Left renal pelvis (tissue), 4 donors: ENCODE measurements at regions not wholly inside any gene's neighbourhood (a gene's known extent, or its start where the extent isn't known, plus 50 kb on each side); places are given as distances from the start of the nearest gene placed in this dataset.
"Not testable (repeated sequence)": the region's sequence is repeated elsewhere in the genome, so short reads cannot be mapped to it uniquely, and the experiment has no call there.

ENCODE experiments used
- DNase-seq, 4 donors: peaks; one replicate each; pipeline ENCODE4 v3.0.0-alpha.2; 2013; ENCODE audit warnings: low read depth in 4 of 4, low spot score in 3 of 4

DNA sequence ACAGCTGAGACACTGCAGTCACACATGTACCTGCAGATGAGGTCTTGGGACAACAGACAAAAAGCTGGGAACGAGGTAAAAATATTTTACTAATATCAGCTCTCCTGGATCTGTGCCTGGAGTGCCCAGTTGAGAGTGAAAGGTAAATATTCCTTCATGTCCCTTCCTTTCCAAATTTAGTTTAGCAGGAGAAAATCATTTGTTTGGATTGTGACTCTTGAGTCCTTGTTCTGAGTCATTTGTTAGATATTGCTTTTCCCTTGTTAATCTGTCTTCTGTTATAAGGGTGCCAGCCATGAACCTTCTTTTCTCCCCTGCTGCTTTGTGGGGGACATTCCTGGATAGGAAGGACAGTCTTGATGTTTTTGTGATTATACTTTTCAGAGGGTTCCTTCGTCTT, 329.2 kb downstream of the DSC3 start:
- DNase-seq = no peak

DNA sequence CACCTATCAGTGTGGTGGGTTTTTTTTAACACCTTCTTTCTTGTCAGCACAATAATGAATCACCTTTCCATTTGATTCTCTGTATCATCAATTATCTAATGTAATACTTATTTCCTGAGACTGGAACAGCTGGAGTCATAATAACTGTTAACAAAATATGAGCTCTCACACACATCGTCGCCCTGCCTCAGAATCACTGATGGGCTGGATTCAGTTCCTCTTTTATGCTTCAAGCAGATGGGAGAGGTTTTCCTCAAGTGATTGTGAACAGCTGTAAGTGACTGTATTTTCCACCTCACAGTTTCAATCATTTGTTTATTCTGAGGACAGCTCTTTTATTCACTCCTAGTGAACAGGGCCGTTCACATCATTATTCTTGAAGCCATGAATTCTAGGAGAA, 330.2 kb downstream of the DSC3 start:
- DNase-seq = no peak

DNA sequence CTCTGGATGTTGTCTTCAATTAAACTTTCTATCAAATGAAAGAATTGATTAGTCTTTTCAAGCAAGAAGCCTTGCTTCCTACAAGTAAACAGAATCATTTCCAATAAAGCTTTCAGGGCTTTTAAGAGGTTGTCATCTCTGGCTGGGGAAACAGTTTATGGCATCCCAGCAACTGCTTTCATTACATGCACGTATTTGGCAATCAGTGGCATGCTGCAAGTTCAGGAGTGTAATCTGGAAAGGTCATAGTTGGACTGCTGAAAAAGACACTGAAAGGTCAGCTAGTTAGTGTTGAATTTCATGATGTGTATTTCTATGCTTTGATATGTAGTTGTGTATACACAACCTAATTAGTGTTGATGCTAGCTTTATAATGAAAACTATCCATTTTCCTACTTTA, 332.9 kb downstream of the DSC3 start:
- no peak for DNase-seq

DNA sequence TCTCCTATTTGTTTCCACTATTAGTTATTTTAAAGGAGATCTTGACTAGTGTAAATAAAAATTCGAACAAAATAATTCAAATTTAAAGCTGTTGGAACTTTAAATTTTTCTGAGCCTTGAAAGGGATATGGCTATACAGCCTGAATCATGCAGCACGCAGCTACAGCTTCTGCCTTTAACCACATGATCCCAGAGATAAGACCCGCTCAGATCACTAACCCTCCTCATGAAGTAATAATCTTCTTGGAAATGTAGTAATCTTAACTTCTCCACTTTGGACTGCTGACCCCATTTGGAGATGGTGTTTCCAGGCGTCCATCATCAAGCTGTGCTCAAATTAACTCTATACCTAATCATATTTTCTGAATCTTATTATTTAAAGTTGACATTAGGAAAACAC, 336.6 kb downstream of the DSC3 start:
- DNase-seq = no peak

DNA sequence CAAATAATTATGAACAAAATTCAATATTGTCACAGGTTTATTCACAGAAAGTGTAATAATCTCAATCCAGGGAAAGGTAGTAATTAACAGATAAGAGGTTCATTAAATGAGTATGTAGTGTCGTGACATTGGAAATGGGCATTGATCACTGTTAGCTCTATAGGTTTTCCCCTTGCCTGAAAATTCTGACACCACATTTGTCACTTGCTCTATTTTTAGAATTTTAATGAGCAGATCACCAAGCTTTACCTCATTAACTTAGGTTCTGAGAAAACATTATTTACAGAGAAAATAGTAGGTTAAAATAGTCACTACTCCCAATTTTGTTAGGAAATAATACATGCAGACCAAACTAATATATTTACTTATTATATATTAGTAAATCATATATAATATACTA, 344.0 kb downstream of the DSC3 start:
- DNase-seq = no peak

DNA sequence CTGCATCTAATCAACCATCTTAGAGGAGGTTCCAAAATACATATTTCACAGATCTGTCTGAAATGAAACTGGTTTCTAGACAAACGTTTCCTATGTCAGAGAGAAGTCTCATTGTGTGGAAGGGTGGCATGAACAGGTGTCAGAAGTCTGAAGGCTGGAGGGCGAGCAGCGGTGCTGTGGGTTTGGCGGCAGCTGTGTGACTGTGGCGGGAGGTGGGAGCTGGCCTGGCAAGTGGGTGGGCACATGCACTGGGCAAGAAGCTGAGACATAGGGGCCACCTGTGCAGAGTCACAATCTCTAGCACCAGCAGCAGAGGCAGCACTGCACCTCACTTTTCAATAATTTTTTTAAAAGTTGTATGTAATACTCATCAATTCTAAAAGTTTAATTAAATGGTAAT, 346.3 kb downstream of the DSC3 start:
- no peak for DNase-seq

DNA sequence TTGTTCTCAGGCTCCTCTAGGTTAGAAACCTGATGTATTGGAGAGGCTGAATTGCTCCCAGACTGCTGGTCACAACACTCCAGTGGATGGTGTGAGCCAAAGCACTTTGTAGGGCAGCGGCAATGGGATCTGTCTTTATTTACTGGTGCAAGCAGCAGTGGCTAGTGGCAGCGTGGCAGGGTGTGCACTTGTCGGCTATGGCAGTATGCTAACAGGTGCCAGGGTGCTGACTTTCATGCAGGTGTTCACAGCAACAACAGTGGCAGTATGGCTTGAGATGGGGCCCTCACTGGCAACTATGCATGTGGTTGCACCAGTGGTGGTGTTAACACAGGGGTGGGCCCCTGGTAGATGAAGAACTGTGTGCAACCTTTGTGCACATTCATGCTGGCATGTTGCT, 347.8 kb downstream of the DSC3 start:
- no peak for DNase-seq

DNA sequence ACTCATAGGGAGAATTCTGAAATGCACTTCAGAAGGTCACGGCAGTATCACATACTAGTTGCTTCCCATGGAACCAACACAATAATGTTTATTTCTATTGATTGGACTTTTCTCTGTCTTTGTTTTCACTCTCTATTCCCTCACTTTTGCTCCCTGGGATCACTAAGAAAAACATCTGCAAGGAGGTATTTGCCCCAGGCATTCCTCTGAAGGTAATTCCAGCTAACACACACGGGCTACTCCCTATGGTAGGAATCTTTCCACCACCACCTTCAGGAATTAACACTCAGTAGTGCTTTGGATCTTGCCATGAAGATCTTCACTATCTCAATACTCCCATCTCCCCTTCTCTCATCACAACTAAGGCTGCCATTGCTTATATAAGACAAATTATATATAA, 353.3 kb downstream of the DSC3 start:
- DNase-seq = no peak

DNA sequence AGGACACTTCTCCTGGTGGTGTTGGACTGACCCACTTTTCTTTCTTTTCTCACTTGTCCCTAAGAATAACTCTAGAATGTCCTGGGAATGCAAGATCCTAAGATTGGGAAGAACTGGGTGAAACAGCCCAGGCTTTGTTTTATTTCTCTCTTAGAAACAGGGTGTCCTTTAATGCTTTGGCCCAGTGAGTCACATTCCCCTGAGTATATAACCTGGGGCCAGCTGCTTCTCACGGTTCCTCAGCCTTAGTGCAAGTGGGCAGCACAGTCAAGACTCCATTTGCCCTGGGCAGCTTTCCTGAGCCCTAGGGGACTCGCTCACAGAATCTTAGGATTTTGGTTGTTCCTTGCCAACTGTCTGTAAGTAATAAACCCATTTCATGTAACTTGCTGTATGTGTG, 355.0 kb downstream of the DSC3 start:
- DNase-seq = no peak

DNA sequence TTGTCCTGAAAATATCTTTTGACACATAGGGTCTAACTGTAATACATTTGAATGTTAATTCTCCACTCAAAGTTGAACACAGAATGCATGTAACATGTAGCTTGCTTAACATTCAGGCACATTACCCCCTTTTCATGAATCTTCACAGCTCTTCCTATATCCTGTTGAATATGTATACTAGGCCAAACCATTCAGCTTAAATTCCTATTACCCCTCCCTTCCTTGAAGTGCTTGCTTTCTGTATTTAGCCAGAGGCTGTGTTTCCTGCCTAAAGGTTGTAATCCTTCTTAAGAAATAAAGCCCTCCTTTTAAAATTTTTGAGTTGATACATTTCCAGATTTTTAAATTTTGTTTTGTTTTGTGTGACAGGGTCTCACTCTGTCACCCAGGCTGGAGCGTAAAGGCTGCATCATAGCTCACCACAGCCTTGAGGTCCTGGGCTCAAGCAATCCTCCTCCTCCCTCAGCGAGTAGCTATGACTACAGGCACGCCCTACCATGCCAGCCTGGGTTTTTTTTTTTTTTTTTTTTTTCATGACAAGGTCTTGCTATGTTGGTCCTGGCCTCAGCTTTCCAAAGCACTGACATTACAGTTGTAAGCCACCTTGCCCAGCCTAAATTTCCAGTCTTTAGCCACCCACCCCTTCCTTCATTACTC, 357.6 kb downstream of the DSC3 start:
- no peak for DNase-seq

DNA sequence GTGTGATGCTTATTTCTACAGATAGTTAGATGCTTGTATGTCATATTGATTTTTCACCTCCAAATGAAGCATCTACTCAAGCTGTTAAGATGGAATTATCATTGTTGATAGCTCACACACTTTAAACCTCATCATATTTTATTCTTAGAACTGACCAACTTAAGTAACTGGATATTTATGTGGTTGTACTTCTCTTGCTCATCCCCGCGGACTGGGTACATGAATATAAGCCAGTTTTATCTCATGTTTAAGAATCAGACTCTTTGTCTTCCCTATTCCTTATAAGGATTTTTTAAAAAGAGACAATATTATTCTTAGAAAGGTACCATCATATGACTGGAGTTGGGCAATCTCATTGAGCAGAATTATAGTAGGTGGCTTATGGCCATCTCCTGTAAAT, 358.7 kb downstream of the DSC3 start:
- DNase-seq = no peak

DNA sequence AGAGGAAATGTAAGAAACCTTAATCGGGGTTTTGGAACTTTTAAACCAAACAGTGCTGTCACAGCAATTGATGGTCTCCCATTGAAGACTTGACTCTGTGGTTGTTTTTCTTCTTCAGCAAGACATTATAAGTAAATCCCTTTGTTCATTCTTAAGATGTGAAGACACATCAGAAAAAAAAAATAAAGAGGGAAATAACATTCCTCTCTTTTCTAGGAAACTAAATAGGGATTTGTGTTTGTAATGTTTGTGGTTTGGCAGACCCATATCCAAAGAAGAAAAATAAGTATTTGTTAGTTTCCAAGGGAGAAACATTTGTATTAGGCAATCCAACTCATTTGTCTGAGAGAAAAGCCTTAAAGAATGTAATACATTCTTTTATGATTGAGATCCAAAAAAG, 359.9 kb downstream of the DSC3 start:
- no peak for DNase-seq

DNA sequence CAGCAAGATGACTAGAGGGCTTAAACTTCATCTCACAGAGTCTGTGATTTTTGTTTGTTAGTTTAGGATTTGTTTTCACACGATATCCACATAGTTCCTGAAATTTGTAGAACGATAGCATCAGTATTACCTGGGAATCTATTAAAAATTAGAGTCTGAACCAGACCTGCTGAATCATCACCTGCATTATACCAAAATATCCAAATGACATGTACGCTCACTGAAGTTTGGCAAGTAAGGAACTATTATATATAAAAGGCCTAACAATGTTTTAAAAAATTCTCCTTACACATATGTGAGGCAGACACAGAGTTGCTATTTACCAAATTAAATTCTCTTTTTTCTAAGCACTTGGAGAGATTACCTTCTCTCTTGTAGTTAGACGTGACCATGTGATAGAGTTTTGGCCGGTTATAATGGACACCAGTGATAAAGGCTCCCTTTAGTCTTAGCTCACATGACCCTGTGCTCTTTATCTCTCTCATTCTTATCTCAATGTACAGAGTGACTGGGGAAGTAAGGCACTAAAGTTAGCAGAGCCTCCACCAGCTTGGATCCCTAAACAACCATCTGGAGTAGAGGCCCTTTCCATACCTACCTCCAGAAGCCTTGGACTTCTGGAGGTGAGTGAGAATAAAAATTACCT, 363.1 kb downstream of the DSC3 start:
- no peak for DNase-seq

DNA sequence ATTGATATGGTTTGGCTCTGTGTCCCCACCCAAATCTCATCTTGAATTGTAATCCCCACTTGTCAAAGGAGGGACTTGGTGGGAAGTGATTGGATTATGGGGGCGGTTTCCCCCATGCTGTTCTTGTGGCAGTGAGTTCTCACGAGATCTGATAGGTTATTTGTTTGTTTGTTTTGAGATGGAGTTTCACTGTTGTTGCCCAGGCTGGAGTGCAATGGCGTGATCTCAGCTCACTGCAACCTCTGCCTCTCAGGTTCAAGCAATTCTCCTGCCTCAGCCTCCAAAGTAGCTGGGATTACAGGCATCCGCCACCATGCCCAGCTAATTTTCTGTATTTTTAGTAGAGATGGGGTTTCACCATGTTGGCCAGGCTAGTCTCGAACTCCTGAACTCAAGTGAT, 364.7 kb downstream of the DSC3 start:
- DNase-seq = not testable (repeated sequence)

DNA sequence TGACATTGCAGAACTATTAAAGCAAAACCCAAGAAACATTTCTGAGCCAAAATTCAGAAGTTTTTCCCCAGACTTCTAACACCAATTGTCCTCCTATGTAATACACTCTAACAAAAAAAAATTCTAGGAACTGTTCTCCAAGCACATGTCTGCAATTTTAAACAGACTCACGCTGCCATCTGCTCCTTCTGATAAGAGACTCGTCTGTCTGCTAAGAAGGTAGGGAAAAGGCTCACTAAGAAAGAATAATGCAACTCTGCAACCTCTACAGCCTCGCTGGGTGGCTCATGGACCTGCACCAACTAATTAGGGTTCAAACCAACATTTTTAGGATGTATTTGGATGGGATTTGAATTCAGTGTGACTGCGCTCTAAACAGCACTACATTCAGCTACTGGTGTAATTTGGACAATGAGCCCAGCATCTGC, 366.5 kb downstream of the DSC3 start:
- DNase-seq = no peak

DNA sequence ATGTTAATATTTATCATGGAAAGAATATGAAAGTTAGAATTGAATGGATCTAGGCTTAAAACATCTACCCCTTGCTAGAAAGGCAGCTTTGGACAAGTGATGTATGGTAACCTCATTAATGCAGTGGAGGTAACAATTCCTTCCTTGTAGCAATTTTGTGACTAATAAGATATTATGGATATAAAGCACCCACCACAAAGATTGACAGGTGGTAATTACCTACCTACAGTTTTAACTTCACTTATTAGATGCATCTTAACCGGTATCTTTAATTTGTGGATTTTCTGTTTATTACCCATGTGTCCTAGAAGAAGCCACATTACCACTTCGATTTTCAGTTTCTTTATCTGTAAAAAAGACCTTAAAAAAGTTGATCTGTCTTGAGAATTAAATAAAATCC, 367.0 kb downstream of the DSC3 start:
- no peak for DNase-seq

DNA sequence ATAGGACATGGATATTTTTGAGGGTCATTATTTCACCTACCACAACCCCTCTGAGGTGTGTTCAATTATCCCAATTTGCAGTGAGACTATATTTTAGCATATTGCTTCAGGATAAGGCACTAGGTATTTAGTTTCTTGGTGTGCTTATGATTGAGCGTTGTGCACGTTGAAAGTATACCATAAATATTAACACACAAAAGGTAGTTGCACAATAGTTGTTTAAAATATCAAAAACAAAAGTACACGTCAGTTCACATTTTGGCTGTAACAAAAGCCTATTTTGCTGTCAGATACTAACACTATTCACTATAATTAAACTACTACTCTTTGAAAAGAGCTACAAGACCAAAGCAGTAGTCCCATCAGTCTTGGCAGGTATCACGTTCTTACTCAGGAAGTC, 367.5 kb downstream of the DSC3 start:
- DNase-seq = no peak

DNA sequence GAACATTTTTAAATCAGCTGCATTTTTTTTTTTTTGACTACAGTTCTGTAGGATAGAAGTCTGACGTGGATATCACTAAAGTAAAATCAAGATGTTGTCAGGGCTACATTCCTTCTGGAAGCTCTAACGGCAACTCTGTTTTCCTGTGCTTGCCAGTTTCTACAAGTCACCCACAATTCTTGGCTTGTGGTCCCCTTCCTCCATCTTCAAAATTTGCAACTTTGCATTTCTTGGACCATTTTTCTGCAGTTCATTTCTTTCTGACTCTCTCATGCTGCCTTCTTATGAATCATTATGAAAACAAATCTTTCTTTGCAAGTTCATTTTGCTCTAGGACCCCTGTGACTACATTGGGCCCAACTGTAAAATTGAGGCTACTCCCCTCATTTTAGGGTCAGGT, 367.9 kb downstream of the DSC3 start:
- no peak for DNase-seq

DNA sequence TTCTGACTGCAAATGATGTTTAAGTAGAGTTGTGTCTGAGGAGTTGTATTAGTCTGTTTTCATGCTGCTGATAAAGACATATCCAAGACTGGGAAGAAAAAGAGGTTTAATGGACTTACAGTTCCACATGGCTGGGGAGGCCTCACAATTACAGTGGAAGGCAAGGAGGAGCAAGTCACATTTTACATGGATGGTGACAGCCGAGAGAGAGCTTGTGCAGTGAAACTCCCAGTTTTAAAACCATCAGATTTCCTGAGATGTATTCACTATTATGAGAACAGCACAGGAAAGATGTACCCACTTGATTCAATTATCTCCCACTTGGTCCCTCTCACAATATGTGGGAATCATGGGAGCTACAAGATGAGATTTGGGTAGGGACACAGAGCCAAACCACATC, 370.1 kb downstream of the DSC3 start:
- DNase-seq = not testable (repeated sequence)

DNA sequence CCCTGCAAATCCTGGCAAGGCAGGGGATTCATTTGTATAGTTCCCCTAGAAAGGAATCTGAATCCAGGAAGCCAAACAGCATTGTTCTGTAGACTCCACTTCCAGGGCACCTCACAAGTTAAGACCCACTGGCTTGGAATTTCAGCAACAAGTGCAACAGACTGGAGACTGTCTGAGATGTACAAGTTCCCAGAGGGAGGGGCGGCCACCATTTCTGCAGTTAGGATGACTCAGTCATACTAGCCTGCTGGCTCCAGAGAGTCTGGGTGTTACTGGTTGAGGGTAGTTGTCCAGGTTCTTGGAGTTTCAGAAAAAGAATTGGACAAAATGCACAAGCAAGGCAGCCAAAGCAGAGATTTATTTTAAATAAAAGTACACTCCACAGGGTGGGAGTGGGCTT, 384.2 kb downstream of the DSC3 start:
- no peak for DNase-seq

DNA sequence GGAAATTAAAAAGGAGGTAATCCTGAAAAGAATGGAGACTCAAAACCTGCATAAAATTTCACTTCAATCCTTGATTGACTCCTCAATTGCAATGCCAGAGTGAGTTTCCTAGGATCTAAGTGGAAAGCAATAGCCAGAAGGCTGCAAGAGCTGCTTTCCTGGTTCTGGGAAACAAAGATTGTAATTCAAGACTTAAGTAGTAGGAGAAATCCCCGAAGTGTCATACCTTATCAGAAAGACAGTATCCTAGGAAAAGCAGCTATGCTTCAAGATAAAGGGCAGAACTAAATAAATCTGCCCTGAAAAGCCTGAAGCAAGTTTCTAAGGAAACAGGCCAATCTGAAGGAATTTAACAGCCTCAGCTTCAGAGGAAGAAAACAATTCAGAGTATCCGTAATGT, 390.2 kb downstream of the DSC3 start:
- no peak for DNase-seq

DNA sequence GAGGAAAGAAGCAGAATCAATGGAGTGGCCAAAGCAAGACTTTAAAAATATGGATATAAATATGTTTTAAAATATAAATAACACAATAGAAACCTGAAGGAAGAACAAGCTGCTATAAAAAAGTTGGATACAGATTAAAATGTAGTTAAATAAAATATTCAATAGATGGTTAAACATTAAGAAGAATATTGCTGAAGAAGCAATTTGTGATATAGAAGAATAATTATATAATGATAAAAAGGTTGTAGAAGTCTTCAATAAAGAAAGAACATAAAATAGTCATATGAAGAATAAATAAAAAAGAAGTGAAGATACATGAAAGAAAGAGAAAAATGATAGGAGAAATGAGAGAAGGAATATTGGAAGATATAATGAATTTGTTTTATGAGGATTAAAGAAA, 392.0 kb downstream of the DSC3 start:
- DNase-seq = no peak

DNA sequence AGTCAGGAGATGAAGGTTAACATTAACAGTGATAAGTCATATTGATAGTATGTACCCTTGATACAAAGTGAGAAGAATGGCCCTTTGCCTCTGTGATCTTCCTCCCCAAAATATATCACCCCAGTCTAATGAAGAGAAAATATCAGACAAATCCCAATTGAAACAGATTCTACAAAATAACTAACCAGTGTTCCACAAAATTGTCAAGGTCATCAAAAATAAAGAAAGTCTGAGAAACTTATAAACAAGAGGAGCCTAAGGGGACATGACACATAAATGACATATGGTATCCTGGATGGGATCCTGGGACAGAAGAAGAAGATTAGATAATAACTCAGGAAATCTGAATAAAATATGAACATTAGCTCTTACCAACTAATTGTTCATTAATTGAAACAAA, 398.4 kb downstream of the DSC3 start:
- DNase-seq = no peak
